Esophagus squamous epithelium (tissue), 5 donors: ENCODE measurements at regions not wholly inside any gene's neighbourhood (a gene's known extent, or its start where the extent isn't known, plus 50 kb on each side); places are given as distances from the start of the nearest gene placed in this dataset.

Source experiments
- DNase-seq: peaks from one replicate; lab custom pipeline; 2025; lab: John Stamatoyannopoulos, UW
- H3K27ac ChIP-seq, 4 donors: fragments of 200-600 bp; sonication (generic); one replicate each; pipeline ENCODE4 v1.5.1; 2016 to 2019; ENCODE audit warnings: mild to moderate bottlenecking in 1 of 4
- H3K27me3 ChIP-seq, 4 donors: fragments of 200-600 bp; sonication (generic); 1 replicate in 3 of 4; 2 replicates in 1 of 4; pipeline versions ENCODE4 v1.5.1 to v1.6.0; 2017 to 2021; ENCODE audit warnings: antibody characterized with exemption in 1 of 4
- H3K36me3 ChIP-seq, 3 donors: fragments of 200-600 bp; sonication (generic); one replicate each; pipeline ENCODE4 v1.5.1; 2016 to 2019
- H3K4me1 ChIP-seq, 3 donors: fragments of 200-600 bp; sonication (generic); one replicate each; pipeline ENCODE4 v1.5.1; 2017 to 2019
- H3K4me3 ChIP-seq, 4 donors: fragments of 200-600 bp; sonication (generic); 1 replicate in 3 of 4; 2 replicates in 1 of 4; pipeline ENCODE4 v1.5.1; 2016 to 2019; ENCODE audit warnings: mild to moderate bottlenecking in 2 of 4, moderate library complexity in 1 of 4
- H3K9me3 ChIP-seq, 3 donors: fragments of 200-600 bp; sonication (generic); one replicate each; pipeline ENCODE4 v1.5.1; 2016 to 2019
- CTCF ChIP-seq, 6 experiments: fragments of 450-650 bp in 4 of 6; fragments of 200-600 bp in 2 of 6; sonication (generic) in 2 of 6; IDR thresholded peaks; one replicate each; pipeline ENCODE4 v1.5.1; 2016 to 2019; ENCODE audit warnings: antibody characterized with exemption in 6 of 6, mild to moderate bottlenecking in 4 of 6, moderate library complexity in 4 of 6
- POLR2A ChIP-seq, 4 donors: fragments of 450-650 bp; IDR thresholded peaks; one replicate each; pipeline ENCODE4 v1.6.1; 2017; ENCODE audit warnings: antibody characterized with exemption in 4 of 4, mild to moderate bottlenecking in 4 of 4, moderate library complexity in 3 of 4
- WGBS, 2 donors: methylation state at CpG; one replicate each; pipeline ENCODE4 v1.1.5; 2018; 5-methylcytosine and 5-hydroxymethylcytosine counted together
- intact Hi-C: fragments of 100-400 bp; cut with DNase I; formaldehyde crosslinking; loops from one replicate; pipeline ENCODE4 v1.15.0; 2022
- donor health status: DM: yes; HTN: yes; CAD: no.

- 57 to 74% methylated on average over 3 of the region's 3 CpGs for WGBS, 2 donors
- H3K9me3 ChIP-seq, result no peaks in the 10 kb centered on the region
- no peaks in the 10 kb centered on the region for H3K36me3 ChIP-seq
- H3K27ac ChIP-seq, result no peak overlapping the region
- intact Hi-C loops, result no loop called here
- no peak for TF ChIP-seq CTCF (IDR thresholded peaks at IDR 0.05)
- H3K4me3 ChIP-seq, result no peak overlapping the region
- peaks cover 0 to 14% (median 0%) of the 10 kb centered on the region in 3 donors for H3K4me1 ChIP-seq
- H3K27me3 ChIP-seq, result no peaks in the 10 kb centered on the region
- no peak for DNase-seq
Measured at GRCh38 chr5:144033486-144033885, 137.0 kb downstream of the YIPF5 start.

GRCh38 chr5:144035046-144035740 is 135.3 kb downstream of the YIPF5 start:
- Histone ChIP-seq H3K36me3 (no peaks in the 10 kb centered on the region), H3K27me3 (no peaks in the 10 kb centered on the region), H3K4me3 (no peak overlapping the region), H3K9me3 (no peaks in the 10 kb centered on the region), H3K27ac (no peak overlapping the region), H3K4me1 (peaks cover 0 to 7% (median 0%) of the 10 kb centered on the region in 3 donors)
- intact Hi-C loops, result no loop called here
- 72 to 82% methylated on average over 4 of the region's 4 CpGs for WGBS, 2 donors
- no peak for TF ChIP-seq CTCF (IDR thresholded peaks at IDR 0.05)
- TF ChIP-seq POLR2A (IDR thresholded peaks at IDR 0.05), result no peak
- no peak for DNase-seq

- no peak for DNase-seq
- intact Hi-C loops, result no loop called here
- H3K27me3 ChIP-seq, result no peaks in the 10 kb centered on the region
- WGBS, 2 donors, result 70 to 77% methylated on average over 3 of the region's 3 CpGs
- H3K27ac ChIP-seq, result no peak overlapping the region
- no peaks in the 10 kb centered on the region for H3K36me3 ChIP-seq
- no peak overlapping the region for H3K4me3 ChIP-seq
- TF ChIP-seq CTCF (IDR thresholded peaks at IDR 0.05), result no peak
- TF ChIP-seq POLR2A (IDR thresholded peaks at IDR 0.05), result no peak
- peaks cover 0 to 7% (median 0%) of the 10 kb centered on the region in 3 donors for H3K4me1 ChIP-seq
- H3K9me3 ChIP-seq, result no peaks in the 10 kb centered on the region
Measured at GRCh38 chr5:144036476-144036875, 134.0 kb downstream of the YIPF5 start.

- Histone ChIP-seq H3K4me1 (no peaks in the 10 kb centered on the region), H3K27ac (no peak overlapping the region), H3K4me3 (no peak overlapping the region), H3K9me3 (no peaks in the 10 kb centered on the region), H3K27me3 (no peaks in the 10 kb centered on the region), H3K36me3 (no peaks in the 10 kb centered on the region)
- 67 to 74% methylated on average over 2 of the region's 2 CpGs for WGBS, 2 donors
- TF ChIP-seq CTCF (IDR thresholded peaks at IDR 0.05) (no peak), POLR2A (IDR thresholded peaks at IDR 0.05) (no peak)
- intact Hi-C loops, result no loop called here
- DNase-seq, result no peak
Measured at GRCh38 chr5:144040615-144041305, 129.7 kb downstream of the YIPF5 start.

- no peak for TF ChIP-seq POLR2A (IDR thresholded peaks at IDR 0.05)
- DNase-seq, result no peak
- Histone ChIP-seq H3K36me3 (no peaks in the 10 kb centered on the region), H3K27ac (no peak overlapping the region), H3K4me1 (no peaks in the 10 kb centered on the region), H3K9me3 (no peaks in the 10 kb centered on the region), H3K4me3 (no peak overlapping the region), H3K27me3 (no peaks in the 10 kb centered on the region)
- 60 to 80% methylated on average over 5 to 7 of the region's 7 CpGs for WGBS, 2 donors
- intact Hi-C loops, result no loop called here
Measured at GRCh38 chr5:144042156-144042555, 128.3 kb downstream of the YIPF5 start.
